HG03378 (cell line): ENCODE measurements at regions not wholly inside any gene's neighbourhood (a gene's known extent, or its start where the extent isn't known, plus 50 kb on each side); places are given as distances from the start of the nearest gene placed in this dataset.

ENCODE experiments used
- ATAC-seq: cut with Tn5 transposase; IDR thresholded peaks from one replicate; pipeline ENCODE4 v1.9.1; 2021; ENCODE audit warnings: mild to moderate bottlenecking, moderate library complexity; ENCODE audit not compliant: unreplicated experiment

DNA sequence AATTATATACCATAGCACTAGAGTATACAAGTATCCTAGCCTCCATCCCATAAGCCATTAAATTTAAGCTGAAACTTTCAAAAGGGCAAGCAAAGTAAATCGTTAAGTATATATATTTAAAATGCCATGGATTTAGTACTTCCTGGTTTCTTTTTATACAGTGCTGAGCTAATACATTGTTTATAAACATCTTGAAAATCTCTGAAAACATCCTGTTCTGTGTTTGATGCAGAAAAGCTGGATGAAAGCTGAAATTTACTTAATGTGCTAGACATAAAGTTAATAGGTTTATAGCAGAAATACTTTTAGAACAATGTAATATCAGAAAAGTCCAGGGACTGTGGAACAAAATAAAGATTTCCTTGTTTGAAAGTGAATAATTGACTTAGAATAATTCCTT is 875.4 kb downstream of the SLITRK6 start:
- no peak for ATAC-seq

DNA sequence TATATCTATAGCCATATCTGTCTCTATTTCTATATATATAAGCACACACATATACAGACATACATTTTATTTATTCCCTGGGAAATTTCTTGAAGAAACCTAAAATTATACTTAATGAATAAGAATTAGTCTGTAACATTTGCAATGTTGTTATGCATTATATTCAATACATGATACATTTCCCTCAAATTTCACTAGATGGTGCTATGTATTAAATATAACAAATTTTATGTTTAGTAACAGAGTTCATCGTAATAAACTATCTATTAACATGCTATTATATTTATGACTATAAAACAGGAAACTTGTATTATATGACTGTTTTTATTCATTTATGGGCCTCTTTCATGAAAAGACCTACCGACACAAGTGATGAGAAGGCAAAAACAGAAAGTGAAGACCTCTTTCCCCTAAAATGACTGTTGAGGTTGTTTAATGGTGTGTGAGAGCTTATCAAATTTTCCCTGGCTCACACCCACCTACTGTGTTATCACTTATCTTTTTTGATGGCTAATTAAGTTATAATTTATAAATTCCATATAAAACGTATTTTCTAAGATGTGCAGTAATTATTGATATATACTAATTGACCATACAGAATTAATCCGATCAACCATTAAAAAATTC is 881.9 kb downstream of the SLITRK6 start:
- no peak for ATAC-seq

DNA sequence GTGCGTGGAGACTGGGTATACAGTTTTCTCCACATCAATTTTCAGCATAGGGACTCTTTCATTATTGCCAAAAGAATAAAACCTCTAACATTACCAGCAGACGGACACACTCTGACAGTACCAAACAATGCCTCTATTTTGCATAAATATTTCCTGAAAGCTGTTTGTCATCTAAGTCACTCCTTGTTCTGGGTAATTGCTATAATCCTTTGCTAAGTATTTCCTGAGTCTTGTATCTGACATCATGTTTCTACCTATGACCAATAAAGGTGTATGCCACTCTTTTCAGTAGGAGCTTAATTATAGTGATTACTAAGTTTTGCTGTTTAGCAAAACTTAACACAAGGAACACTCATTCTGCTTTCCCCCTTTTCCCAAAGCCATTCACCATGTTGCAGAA is 886.5 kb downstream of the SLITRK6 start:
- ATAC-seq, result no peak

- ATAC-seq, result no peak
Observed at GRCh38 chr13:84910423-84910822, 888.8 kb downstream of the SLITRK6 start.

DNA sequence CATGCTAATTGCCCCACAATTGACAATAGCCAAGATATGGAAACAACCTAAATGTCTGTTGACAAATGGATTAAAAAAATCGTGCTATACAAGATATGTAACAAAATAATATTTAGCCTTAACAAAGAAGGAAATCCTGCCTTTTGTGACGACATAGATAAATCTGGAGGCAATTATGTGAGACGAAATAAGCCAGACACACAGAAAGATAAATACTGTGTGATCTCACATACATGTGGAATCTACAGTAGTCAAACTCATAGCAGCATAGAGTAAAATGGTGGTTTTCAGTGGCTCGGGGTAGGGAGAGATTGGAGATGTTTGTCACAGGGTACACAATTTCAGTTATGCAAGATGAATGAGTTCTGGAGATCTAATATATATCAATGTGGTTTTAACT is 895.8 kb downstream of the SLITRK6 start:
- no peak for ATAC-seq

DNA sequence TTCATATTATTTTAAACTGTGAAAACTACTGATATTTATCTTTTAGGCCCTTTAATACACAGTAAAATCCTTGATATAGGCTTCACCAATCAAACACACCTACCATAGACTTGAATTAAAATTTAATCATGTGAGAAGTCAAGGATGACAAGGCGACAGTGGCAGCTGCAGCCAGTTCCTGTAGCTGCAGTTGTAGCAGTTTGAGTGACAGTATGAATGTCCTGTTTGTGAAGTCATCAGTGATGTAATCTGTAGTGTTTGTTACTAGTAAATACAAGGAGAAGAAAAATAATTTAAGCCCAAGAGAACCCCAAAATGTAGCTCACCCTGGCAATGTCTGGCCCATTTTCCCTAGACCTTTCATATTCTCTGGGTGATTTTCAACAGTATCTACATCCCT is 897.0 kb downstream of the SLITRK6 start:
- no peak for ATAC-seq

GRCh38 chr13:84896128-84896527 is 903.1 kb downstream of the SLITRK6 start:
- ATAC-seq, result peak; percentile 80

GRCh38 chr13:84894749-84895148 is 904.5 kb downstream of the SLITRK6 start:
- ATAC-seq, result no peak

- no peak for ATAC-seq
Observed at GRCh38 chr13:84885868-84886267, 913.4 kb downstream of the SLITRK6 start.

- no peak for ATAC-seq
Observed at GRCh38 chr13:84873951-84874350, 925.3 kb downstream of the SLITRK6 start.

- no peak for ATAC-seq
Observed at GRCh38 chr13:84870190-84870589, 929.0 kb downstream of the SLITRK6 start.

DNA sequence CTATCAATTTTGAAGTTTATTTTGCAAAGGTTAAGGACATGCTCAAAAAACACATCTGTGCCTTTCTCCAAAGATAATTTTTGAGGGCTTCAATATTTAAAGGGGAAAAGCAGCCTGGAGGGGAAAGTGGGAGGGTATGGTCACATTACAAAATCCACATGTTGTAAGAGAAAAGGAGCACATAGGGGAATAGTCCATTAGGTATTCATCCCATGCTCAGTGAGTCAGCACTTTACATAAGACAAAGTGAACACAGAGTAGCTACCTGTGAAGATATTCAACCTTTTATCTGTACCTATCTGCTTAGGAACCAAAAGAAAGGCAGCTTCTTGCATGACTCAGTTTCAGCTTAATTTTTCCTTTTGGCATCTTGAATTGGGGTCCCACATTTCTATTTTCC is 932.0 kb downstream of the SLITRK6 start:
- no peak for ATAC-seq

- ATAC-seq, result no peak
Observed at GRCh38 chr13:84865783-84866221, 933.4 kb downstream of the SLITRK6 start.

- ATAC-seq, result no peak
Observed at GRCh38 chr13:84864341-84864740, 934.9 kb downstream of the SLITRK6 start.

DNA sequence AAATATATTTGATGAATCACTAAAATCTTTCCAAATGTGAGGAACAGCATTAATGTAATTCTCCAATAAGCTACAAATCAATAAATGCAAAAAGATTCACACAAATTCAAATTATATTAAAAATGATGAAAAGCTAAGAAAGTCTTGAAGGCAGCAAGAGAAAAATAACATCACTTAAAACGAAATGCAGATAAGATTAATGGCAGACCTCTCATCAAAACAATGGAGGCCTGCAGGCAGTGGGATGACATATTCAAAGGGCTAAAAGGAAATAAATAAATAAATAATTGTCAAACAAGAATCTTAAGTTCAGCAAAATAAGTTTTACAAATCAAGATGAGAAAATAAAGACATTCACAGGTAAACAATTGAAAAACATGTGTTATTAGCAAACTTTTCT is 952.1 kb downstream of the SLITRK6 start:
- no peak for ATAC-seq

DNA sequence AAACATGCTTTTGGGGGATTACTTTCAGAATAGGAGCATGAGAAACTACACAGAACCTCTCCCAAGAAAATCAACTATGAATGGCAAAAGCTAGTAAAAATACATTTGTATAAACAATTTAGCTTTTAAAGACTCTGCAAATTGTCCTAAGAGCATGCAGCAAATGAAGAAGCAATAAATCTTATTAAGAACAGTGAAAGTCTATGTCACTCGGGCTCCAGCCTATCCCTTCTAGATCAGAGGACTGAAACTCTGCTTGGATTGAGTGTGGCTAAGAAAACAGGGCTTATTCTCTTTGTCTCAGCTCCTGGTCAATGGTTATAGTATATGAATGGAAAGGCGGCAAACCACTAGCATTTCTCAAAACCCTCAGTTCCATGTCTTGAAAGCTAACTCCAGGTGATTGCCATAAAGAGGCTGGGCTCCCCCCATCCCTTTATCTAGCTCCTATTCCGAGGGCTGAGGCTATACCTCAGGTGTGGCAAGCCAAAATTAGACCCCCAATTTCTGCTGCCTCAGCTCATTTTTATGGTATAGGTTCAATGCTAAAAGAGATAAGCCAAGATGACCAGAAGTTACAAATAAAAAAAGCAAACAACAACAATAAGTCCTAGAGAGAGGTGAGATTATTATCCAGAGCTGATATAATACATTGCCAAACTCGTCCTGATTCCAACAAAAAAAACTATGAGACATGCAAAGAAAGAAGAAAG is 953.2 kb downstream of the SLITRK6 start:
- ATAC-seq, result no peak

- ATAC-seq, result no peak
Observed at GRCh38 chr13:84844473-84844872, 954.7 kb downstream of the SLITRK6 start.

- ATAC-seq, result no peak
Observed at GRCh38 chr13:84843368-84843767, 955.9 kb downstream of the SLITRK6 start.

DNA sequence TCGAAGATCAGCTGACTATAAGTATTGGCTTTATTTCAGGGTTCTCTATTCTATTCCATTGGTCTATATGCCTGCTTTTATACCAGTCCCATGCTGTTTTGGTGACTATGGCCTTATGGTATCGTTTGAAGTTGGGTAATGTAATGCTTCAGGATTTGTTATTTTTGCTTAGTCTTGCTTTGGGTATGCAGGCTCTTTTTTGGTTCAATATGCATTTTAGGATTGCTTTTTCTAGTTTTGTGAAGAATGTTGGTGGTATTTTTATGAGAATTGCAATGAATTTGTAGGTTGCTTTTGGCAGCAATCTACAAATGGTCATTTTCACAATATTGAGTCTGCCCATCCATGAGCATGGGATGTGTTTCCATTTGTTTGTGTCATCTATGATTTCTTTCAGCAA is 951.9 kb upstream of the SLITRK1 start:
- no peak for ATAC-seq

GRCh38 chr13:84831666-84832657 is 949.7 kb upstream of the SLITRK1 start:
- ATAC-seq, result no peak

DNA sequence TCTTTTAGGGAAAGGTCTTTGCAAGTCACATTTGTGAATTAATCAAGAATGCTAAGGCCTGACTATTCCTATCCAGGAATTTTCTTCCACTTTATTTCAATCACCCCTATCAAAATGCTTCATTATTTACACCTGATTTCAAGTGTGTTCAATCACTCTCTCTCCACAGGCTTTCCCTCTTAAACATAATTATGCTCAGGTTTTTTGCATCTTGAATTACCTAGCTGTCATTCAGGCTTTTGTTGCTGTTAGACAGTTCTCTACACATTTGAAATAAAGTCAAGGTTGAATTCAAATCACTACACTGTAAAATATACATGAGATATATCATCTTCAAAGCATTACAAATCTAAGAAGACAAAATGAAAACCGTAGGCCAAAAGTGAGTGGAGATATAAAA is 941.3 kb upstream of the SLITRK1 start:
- ATAC-seq, result no peak

- ATAC-seq, result no peak
Observed at GRCh38 chr13:84821261-84821660, 939.0 kb upstream of the SLITRK1 start.
